Stimulated activated CD8-positive, alpha-beta memory T cell treated with anti-CD3 and anti-CD28 coated beads, Interleukin-15, amount 100 ng/mL, for 48 hours (primary cell): ENCODE measurements at regions not wholly inside any gene's neighbourhood (a gene's known extent, or its start where the extent isn't known, plus 50 kb on each side); places are given as distances from the start of the nearest gene placed in this dataset.

Experiments used
- DNase-seq, 2 donors: peaks; one replicate each; pipeline ENCODE4 v3.0.0-alpha.2; 2020; ENCODE audit warnings: low read depth in 2 of 2

DNA sequence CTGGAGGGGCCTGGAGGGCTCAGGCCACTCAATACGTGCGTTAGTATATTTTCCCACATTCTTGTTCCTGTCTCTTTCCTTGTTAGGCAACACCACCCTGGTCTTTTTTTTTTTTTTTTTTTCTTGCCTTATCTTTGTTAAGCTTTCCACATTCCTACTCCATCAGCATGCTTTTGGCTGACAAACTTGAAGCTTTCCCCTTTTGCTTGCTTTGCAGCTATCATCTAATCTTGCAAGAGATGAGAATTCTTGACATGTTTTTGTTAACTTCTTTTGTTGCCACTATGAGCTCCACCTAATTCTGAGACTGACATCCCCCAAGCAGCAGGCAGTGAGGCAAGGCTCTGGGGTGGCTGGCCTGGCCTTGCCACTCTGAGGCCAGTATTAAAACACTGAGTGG, 52.5 kb upstream of the NRP1 start:
- no peak for DNase-seq

DNA sequence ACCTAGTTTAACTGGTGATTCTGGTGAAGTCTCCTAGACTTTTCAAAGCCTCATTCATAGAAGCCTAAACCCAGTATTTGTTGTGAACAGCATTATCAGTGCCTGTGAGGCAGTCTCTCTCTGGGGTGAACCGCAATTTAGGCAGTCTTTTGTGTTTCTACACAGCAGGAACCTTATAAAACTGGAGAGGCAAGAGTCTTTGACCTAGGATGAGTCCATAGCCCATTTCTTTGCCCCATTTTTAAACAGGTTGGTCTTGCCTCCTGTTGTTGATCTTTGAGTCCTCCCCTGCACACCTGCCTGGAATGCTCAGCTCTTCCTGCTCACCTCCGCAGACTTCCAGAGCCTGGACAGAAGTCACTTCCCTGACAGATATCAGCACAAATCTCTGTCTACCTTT, 51.2 kb upstream of the NRP1 start:
- no peak for DNase-seq

- no peak for DNase-seq
These were observed 50.5 kb upstream of the NRP1 start for GRCh38 chr10:33385015-33385414.
